SKM-1 treated with dmso at 0.1 percent for 144 hours (cell line): ENCODE measurements at regions not wholly inside any gene's neighbourhood (a gene's known extent, or its start where the extent isn't known, plus 50 kb on each side); places are given as distances from the start of the nearest gene placed in this dataset.

Experiments used
- DNase-seq: peaks from one replicate; lab custom pipeline; 2025; ENCODE audit not compliant: unreplicated experiment; lab: John Stamatoyannopoulos, UW

DNA sequence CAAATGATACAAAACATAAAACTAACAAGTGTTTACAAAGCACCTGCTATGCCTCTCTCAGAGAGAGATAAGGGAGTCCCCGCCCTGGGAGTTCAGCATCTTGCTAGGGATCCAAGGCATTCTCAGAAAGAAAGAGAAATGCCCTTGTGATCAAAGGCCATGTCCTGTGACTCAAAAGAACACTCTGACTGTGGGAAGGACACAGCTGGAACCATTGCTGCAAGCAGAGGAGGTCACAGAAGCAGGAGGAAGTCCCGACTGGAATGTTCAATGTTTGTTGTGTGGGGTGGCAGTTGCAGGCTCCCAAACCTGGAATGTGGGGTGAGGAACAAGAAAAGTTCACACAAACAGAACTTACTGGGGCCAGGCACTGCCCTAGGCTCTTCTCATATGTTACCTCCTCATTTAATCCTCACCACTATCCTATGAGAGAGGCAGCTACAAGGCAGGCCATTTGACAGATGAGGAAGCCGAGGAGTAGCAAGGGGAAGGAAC, 93.0 kb upstream of the GRIK3 start:
- no peak for DNase-seq

DNA sequence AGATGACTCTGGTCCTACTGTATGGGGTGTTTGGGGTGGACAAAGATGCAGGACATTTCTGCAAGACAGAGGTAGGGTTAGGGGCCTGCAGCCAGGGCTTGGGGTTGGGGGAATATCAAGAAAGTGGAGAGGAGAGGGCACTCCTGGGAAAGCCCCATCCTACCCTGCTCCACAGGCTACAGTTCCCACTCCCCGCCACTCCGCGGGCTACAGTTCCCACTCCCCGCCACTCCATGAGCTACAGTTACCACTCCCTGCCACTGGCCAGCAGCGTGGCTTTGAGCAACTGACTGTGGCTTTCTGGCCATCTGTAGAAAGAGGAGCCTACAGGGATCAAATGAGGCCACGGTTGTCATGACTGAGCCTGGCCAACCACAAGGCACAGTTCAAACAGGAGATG, 93.8 kb upstream of the GRIK3 start:
- DNase-seq: no peak

DNA sequence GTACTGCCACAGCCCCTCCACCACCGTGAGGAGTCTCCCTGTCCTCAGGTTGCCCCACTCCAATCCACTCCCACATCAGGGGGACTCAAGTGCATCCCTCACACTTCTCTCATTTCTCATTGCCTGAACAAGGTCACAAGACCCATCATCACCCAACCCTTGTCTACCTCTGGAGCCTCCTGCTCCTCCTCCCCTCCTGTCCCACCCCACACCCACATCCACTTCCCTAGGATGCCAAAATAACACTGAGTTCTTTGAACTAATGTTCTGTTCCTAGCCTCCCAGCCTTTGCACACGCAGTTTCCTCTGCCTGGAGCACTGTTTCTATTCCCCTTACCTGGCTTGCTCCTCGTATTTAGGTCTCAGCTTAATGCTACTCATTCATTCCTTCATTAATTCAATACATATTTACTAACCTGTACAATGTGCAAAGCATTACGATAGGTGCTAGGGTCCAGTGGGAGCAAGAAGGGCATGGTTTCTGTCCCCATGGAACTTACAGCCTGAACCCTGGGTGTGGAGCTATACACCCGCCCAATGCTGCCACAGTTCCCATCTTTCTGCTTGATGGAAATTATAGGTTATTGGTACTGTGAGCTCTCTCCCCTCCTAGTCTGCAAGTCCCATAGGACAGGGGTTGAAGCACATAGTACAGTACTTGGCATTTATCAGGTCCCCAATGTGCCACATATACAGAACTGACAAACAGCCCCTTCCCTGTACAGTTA, 96.1 kb upstream of the GRIK3 start:
- no peak for DNase-seq

DNA sequence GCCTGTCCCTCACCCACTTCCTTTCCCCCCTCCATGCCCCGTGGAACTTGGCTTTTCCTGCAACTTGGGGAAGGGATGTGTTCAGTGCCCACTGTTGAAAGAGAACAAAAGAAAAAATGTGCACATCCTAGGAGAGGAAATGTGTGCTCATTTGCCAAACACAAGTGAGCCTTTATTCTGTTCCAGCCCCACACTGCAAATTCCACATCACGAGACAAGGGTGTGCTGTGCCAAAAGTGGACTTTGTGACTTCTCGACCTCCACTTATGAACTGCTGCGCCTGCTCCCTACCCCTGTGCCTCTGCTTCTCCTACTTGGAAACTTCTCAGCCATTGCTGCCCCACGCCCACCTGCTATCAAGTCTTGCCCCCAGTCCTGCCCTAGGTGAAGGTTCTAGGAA, 97.0 kb upstream of the GRIK3 start:
- no peak for DNase-seq

DNA sequence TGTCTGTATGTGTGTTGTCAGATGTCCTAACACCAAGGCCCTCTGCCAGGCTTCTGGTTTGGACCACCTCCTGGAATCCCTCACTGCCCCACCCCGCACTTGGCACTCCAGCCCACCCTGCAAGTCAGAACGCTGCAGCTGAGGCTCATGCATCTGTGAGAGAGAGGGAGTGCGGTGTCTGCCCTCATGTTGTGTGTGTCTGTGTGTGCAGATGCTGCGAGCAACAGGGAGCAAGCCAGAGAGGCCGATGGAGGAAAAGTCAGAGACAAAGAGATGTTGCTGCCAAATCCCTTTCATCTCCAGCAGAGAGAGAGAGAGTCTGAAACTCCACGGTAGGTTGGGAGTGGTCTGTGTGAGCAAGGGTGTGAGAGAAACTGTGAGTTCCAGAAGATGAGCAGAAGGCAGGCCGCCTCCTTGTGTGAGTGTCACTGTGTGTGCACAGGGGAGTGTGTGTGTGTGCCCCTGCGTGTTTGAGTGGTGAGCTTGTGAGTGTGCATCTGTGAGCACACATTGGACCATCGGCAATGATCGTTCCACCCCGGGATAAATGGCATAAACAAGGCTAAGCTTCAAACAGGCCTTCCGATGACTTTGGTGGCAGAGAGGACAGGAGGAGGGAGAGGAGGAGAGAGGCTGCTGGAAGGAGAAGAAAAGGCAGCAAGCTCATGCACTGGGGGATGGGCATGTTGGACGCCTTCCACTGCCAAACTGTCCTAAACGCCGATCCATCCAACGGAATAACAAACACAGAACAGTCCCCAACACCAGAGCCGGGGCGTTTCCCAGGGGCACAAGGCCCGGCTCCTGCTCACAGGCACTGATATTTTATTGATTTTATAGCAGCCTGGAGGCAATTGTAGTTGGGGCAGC, 99.2 kb upstream of the GRIK3 start:
- no peak for DNase-seq

DNA sequence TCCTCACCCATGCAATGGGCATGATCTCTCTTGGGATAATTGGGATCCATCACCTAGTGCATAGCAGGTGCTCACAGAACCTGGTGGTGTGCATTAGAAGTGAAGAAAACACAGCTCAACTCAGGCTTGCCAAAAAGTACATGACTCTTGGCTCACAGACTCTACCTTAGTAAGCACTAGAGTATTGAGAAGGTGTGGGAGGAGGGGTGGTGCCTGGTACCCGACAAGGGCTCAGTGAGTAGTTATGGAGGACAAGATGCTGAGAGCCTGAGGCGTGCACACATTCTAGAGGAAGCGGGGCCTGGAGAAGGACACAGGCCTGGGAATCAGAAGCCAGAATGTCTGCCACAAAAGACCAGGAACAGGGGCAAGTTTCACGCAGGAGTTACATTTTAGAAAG, 100.3 kb upstream of the GRIK3 start:
- DNase-seq: no peak

DNA sequence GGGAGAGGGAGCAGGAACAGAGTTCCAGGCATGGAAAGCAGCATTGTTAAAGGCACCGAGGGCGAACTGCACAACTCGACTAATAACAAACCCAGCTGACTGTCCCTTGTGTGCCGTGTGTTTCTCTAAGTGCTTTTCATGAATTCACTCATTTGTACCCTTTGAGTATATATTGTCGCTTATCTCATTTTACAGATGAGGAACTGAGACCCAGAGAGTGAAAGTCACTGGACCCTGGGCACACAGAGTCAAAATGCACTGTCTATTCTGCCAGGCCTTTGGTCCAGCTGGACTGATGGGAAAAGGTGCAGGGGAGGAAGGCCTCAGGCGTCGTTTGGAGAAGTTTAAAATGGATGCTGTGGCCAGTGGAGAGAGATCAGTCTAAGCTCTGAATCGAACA, 100.7 kb upstream of the GRIK3 start:
- no peak for DNase-seq

DNA sequence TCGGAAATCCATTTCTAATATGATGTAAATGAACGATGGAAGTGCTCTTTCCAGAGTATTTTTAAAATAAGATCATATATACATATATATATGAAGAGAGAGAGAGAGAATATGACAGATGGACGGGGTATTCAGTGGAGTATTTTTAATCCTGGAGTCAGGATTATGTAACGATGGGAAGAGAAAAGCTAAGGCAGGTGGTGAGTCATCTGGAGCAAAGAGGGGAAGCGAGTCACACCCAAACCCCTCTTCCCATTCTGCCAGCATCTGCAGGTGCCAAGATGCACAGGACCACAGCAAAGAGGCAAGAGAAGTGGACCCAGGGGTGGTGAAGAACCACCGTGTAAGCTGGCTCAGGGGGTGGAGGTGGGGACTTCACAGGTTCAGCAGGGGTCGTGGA, 102.7 kb upstream of the GRIK3 start:
- no peak for DNase-seq

DNA sequence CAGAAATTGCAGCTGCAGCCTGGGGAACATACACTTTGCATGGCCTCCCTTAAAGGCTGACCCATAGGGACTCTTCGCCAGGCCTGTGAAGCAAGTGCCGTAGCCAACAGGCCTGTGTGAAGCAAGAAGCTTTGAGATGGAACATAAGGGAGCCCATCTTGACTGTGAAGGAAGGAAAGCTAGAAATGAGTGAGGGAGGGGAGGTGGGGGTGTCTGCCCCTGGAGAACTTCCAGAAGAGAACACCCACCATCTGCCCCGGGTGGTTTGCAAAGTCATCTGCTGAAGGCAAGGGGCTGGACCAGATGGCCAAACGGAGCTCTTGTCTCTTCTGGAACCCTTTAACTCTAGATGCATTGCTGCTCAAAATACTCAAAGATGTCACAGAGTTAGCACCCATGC, 103.3 kb upstream of the GRIK3 start:
- no peak for DNase-seq

DNA sequence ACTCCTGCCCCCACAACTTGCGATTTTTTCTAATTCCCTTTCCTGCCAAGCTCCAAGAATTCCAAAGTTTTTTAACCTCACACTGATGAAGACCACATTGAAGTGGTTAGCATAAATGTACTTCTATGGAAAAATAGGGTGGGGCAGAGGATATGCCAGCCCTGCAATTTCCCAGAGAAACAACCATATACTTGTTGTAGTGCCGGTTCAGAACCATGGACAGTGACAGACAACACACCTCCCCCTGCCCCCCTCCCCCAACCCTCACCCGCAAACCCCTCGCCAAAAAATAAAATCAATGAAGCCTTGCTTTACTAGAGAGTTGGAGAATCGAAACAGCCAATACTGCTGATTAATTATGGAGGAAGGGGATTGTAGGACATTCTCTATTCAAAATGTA, 109.5 kb upstream of the GRIK3 start:
- DNase-seq: no peak

DNA sequence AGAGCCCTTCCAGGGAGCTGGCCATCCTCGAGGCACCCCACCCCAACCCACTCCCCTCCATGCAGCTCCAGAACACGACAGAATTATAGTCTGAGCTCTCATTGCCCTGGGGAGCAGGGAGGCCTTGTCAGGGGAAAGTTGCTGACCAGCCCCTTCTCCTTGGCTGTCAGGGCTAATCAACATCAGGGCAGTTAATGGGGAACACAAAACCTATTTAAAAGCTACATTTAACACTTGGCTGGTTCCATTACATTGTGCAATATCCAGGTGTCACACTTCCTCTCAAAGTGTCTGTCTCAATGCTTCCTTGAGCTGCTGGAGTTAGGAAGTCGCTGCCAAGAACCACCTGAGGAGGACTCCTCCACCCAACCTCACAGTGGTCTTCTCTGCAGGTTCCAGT, 111.8 kb upstream of the GRIK3 start:
- DNase-seq: no peak

DNA sequence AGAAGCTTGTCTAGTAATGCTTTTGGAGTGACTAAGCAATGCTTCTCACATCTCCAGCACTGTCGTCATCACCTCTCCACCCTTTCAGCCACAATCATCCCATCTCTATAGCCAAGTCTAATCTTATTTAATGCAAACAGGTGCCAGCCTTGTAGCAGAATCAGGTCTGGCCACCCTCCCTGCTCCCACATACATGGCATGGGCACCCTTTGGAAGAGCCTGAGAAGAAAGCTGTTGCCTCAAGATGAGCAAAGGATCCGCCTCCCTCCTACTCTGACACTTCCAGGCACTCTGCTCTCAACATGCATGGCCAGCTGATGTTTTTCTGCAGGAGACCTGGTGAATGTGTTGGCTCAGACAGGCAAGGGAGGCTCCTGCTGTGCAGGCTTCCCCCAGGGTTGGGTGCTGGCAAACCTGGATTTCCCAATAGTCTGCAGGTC, 113.1 kb upstream of the GRIK3 start:
- no peak for DNase-seq

DNA sequence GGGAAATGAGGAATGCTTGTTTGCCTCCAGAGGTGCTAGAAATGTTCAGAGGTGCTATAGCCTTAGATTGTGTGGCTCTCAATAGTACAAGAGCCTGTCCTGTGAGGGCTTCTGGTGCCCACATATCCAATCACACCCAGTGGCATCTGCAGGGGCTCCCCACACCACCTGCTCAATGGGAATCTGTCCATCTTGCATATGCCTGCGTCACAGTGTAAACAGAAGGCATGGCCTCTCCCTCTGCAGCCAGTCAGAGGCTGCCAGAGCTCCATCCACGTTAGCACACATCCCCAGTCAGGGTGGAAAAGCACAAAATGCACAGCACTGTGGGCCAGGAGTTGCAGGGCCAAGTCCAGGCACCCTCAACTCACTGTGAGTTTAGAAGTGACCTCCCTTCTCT, 113.6 kb upstream of the GRIK3 start:
- DNase-seq: no peak

DNA sequence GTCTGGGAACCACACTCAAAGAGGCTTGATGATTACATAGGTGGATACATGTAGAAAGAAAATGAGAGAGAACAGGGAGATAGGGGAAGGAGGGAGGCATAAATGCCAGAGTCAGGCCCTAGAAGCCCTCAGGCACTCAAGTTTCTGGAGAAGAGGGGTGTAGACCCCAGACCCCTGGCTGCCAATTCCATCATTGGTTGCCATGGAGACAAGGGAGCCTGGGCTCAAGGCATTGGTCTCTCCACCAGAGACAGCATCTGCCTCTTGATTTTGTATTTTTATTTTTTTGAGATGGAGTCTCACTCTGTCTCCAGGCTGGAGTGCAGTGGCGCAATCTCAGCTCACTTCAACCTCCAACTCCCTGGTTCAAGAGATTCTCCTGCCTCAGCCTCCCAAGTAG, 114.3 kb upstream of the GRIK3 start:
- DNase-seq: no peak

DNA sequence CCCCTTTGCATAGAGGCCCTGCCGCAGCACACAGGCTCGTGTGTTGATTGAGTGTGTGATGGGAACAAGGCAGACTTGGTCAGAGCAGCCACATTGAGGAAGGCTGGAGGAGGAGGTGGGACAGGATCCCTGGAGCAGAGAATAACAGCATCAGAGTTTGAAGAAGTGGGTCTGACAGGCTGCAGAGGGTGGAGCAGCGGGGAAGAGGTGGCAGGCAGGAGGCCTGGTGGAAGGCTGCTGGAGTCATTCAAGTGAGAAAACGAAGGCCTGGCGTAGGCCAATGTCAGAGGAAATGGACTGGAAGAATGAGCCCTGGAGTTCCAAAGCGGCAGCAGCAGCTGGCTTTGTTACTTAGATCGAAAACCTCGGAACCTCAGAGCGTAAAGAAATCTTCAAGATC, 115.0 kb upstream of the GRIK3 start:
- DNase-seq: no peak

DNA sequence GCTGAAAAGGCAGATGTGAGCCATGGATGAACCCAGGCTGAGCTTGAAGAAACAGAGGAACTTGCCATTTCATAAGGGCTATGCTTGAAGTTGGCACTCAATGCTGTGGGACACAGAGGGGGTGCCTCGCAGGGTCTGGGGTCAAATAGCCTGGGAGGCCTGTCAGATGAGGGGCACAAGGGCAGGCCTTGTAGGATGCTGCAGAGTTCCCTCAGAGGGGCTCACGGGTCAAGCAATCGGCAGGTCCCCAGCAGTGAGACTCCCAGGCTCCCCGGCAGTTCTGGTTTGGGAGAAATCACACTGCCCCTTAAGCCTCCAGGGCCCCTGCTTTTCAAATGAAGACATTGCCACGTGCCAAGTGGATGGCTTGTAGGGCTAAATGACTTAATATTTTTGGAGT, 116.7 kb upstream of the GRIK3 start:
- no peak for DNase-seq

DNA sequence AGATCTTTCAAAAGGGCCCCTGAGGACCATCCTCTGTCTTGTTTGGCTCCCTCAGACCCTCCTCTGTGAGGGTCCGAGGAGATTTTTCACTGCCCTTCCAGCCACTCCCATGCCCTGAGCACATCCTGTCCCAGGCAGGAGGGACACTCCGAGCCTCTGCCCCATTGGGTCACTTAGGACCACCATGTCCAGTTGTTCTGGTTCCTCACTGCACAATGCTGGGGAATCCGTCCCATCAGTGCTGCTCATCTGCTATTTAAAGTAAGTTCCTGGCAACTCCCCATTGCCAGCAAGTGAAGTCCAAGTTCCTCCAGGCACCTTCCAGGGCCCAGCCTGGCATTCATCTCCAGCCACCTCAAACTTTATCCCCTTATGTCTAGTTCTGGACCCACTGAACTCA, 117.5 kb upstream of the GRIK3 start:
- DNase-seq: no peak

DNA sequence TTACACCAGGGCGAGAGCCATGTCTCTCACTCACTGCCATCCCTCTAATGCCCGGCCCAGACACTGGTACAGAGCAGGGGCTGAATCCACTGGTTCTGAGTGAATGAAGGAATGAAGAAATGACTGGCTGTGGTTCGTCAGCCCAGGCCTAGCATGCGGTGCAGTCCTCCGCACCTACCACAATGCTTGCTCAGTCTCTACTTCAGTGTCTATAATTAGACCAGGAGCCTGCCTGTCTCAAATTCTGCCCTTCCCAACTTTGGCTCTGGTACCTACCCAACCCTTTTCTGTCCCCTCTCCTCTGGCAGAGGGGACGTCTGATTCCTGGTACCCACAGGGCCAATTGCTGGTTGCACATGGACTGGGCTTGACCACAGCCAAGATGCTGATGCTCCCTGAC, 118.2 kb upstream of the GRIK3 start:
- DNase-seq: no peak

DNA sequence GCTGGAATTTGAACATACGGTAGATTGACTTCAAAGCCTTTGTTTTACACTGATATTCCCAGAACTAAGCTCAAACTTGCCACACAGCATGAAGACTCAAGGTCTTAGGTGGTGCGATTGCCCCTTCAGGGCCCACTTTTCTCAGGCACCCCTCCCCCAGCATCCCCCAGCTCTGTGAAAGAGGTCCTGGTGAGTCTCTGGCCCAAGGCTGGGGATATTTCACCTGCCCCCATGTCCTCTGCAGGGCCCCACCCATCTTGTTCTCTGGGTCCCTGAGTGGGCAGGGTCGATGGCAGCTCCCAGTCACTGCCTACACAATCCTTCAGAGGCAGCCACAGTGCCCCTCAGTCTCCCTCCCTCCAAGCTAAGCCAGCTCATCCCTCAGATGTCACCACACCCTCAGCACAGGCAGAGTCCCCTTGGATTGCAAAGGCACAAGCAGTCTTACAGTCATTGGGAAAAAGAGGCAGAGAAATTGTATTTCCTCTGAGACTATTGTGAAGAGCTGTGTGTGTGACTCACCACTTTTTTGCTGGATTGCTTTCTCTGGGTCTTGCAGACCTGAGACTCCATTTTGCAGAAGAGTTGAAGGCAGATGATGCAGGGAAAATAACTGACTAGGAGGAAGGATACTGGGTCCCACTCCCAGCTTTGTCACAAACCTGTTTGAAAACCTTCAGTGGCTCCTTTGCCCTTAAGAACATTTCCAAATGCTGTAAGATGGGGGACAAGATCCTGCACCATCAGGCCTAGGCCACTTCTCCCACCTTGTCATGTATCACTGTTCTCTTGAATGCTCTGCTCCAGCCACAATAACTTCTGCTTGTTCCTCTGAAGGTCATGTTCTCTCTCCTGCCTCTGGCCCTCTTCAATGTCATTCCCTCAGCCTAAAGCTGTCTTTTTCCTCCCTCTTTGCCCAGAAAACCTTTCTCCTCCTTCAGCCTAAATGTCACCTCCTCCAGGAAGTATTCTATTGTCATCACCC, 119.1 kb upstream of the GRIK3 start:
- no peak for DNase-seq

DNA sequence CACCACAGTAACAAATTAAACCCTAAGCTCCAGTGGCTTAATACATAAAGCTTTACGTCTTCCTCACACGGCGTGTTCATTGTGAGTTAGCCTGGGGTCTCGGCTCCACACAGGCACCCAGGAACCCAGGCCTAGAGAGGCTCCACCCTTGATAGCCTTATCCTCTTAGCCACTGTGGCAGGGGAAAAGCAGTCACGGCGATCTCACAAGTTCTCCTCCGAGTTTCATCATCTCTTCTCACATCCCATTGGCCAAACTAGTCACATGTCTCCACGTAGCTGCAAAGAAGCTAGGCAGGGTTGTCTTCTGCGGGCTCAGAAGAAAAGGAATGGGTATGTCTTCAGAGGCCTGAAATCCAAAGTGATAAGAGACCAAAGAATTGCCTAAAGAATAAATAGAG, 122.3 kb upstream of the GRIK3 start:
- DNase-seq: no peak

DNA sequence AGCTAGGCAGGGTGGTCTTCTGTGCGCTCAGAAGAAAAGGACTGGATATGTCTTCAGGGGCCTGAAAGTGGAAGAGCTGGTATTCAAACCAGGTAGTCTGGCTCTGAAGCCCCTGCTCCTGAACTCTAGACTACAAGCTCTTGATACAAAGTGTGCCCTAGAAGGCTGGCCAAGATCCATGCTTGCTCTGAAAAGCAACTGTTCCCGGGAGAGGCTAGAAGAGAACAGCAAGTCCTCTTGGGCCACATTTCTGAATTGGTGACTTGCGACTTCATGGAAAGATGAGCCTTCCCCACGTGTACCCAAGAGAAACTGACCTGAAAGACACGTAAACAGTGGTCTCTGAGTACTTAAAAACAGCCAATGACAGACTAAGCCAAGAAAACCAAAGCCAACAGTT, 123.3 kb upstream of the GRIK3 start:
- DNase-seq: no peak
